Inferior parietal cortex (tissue), 1 donor: ENCODE measurements at regions not wholly inside any gene's neighbourhood (a gene's known extent, or its start where the extent isn't known, plus 50 kb on each side); places are given as distances from the start of the nearest gene placed in this dataset.
A peak's percentile ranks its signal among the peaks of the same experiment; 100 is the strongest.
"Not testable (repeated sequence)": the region's sequence is repeated elsewhere in the genome, so short reads cannot be mapped to it uniquely, and the experiment has no call there.

Experiments used
- DNase-seq: peaks from one replicate; pipeline ENCODE4 v3.0.0-alpha.2; 2016; ENCODE audit errors: extremely low spot score

GRCh38 chr9:95732802-95733688, 142.4 kb upstream of the ERCC6L2 start:
- DNase-seq: no peak

DNA sequence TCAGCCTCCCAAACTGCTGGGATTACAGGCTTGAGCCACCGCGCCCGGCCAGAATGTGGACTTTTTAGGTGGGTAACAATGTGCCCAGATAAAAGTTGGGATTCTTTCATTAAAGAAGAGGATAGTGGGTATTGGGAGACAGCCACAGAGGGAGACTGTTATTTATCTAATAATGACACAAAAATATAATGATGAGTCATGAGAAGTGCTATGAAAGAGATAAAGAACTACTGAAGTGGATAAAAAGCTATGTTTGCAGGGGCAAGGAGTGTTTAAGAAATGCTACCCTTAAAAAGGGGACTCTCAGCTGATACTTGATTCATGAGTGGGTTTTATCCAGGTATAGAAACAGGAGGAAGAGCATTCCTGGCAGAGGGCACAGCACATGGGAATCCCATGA, 143.6 kb upstream of the ERCC6L2 start:
- DNase-seq: no peak

DNA sequence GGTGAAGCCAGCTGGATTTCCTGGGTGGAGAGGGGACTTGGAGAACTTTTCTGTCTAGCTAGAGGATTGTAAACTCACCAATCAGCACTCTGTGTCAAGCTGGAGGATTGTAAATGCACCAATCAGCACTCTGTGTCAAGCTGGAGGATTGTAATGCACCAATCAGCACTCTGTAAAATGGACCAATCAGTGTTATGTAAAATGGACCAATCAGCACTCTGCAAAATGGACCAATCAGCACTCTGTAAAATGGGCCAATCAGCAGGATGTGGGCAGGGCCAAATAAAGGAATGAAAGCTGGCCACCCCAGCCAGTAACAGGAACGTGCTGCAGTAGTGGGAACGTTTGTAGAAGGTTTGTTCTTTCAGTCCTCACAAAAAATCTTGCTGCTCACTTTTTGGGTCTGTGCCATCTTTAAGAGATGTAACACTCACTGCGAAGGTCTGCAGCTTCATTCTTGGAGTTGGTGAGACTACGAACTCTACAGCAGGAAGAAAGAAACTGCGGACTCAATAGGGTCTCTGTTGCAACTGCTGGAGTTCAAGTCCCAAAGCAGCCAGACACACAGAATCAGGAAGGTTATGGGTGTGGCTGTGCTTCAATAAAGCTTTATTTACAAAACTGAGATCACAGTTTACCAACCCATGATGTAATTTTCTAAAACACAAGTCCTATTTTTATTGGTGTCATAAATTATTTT, 145.7 kb upstream of the ERCC6L2 start:
- DNase-seq: no peak

DNA sequence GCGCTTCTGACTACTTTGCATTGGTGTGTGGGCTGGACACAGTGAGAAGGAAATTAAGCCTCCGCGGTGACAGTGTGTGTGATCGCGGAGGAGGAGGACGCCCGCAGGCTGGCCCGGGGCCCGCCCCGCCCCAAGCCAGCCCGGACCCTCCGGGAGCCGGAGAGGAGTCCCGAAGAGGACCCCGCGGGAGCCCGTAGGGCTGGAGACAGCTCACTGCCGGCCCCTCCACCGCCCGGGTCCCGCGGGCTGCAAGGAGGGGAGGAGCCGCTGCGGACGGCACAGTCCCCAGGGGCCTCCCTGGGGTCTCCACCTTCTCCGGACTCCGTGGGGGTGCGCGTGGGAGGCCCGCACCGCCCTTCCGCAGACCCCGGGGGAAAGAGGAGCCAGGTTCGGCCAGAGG, 146.4 kb upstream of the ERCC6L2 start:
- no peak for DNase-seq

DNA sequence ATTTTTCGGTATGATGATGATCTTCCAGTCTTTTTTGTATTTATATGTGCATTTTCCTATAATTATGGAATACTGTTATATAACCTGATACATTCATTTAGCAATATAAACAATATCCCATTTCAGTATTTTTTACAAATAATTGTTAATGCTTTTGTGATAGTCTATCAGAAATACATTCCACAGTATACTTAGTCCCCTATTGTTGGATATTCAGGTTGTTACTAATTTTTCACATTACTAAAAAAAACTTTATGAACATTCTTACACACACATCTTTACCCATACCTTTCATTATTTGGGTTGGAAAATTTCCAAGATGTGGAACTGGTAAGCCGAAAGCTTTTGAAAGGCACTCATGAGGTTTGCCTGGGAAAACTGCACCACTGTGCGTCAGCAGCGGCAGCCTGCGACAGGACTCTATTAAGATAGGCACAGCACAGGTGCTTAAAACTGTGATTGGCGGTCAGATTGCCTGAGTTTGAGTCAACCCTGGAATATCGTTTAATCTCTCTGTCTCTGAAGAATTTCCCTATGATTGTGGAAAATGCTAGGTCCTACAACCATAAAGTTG, 147.5 kb upstream of the ERCC6L2 start:
- no peak for DNase-seq

DNA sequence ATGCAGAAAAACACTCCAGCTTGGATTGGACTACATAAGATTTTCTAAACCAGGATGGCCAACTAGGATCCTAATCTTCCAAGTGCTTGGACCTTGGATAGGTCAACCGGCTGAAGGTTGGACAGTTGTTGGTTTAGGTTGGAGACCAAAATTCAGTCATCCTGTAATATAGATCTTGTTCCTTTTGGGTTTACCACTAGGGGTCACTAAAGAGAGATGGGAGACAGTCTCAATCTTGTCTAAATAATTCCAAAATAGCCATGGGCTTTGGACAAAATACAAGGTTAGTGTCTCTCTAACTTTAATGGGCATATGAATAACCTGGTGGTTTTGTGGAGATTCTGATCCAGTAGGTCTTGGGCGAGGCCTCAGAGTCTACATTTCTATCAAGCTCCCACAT, 148.7 kb upstream of the ERCC6L2 start:
- peak; percentile 73 for DNase-seq

DNA sequence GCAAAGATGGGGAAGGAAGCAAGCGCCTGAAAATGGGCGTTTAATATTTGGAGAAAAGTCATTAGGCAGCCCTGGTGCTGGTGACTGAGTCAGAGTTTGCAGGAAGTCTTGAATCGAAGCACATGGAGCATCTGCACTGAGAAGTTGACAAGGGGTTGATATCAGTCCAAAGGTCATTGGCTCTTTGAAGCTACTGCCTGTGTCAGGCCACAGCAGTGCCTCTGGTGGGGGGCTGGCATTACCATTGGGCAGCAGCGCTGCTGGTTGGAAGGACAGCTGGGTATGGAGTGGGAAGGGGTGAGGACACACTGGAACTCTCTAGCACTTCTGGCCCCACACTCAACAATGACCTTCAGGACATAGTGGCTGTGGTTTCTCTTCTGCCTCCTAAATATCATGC, 150.4 kb upstream of the ERCC6L2 start:
- no peak for DNase-seq

- no peak for DNase-seq
These were observed 151.1 kb upstream of the ERCC6L2 start for GRCh38 chr9:95724253-95724991.

- no peak for DNase-seq
These were observed 153.3 kb upstream of the ERCC6L2 start for GRCh38 chr9:95722141-95722540.

DNA sequence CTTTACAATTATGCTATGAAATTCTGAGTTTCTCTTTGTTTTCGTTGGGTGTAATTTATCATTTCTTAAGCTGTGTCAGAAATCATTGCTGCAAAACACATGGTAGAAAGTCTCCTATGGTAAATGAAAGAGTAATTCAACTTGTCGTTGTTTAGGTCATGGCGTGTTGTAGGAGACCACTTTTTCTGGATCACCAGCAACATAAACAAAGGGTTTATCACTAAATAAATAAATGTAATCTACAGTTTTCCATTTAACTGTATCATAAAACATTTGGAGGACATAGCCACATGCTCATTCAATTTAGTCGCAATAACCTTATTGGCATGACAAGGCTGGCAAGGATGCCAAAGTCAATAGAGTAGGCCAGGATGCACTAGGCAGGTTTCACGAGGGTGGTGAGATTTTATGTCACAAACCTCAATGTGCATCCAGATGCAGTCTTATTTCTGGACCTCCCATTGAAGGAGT, 154.4 kb upstream of the ERCC6L2 start:
- no peak for DNase-seq

DNA sequence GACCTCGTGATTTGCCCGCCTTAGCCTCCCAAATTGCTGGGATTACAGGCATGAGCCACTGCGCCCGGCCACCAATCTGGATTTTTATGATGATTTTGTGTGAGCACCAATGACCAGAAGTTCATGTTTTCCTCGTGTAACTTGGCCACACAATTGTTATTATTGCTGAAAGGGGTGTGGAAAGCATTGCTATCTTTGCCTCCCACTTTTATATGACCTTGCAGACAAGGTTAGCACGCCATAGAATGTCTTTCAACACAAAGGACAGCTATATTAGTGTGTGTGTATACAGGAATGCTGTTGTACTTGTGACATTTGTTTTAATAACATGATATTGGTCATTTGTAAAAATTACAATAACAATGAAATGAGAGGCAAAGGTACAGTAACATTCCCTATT, 155.0 kb upstream of the ERCC6L2 start:
- DNase-seq: no peak

- DNase-seq: no peak
These were observed 156.1 kb upstream of the ERCC6L2 start for GRCh38 chr9:95719354-95719753.

DNA sequence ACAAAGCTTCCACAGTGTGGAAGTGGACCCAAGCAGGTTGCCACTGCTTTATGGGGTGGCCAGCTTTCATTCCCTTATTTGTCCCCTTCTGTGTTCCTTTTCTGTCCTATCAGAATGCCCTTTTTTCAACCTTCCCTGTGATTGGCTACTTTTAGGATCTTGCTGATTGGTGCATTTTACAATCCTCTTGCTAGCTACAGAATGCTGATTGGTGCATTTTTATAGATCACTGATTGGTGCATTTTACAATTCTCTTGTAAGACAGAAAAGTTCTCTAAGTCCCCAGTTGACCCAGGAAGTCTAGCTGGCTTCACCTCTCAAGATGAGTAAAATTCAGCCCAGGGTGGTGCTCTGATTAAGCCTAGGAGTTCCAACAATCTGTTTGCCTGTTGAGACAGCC, 157.2 kb upstream of the ERCC6L2 start:
- no peak for DNase-seq

GRCh38 chr9:95715868-95716435, 159.5 kb upstream of the ERCC6L2 start:
- DNase-seq: no peak

- no peak for DNase-seq
These were observed 165.0 kb upstream of the ERCC6L2 start for GRCh38 chr9:95710446-95710845.

- DNase-seq: no peak
These were observed 178.8 kb upstream of the ERCC6L2 start for GRCh38 chr9:95696701-95697100.

DNA sequence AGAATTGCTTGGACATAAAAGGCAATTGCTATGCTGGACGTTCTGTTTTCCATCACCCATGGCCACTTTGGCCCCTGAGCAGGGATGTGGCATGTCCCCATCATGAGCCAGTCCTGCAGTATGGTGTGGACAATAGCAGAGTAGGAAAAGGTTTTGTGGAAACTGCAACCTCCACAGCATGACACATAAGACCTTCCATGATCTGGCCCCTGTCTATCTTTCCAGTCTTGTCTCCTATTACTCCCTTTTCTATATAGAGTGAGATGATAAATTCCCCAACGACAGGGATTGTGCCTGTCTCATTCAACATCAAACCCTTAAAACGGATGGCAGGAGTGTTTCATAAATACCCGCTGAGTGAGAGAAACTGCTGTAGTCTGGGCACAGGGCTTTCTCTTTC, 174.7 kb upstream of the PTCH1 start:
- no peak for DNase-seq

- no peak for DNase-seq
These were observed 172.9 kb upstream of the PTCH1 start for GRCh38 chr9:95689669-95690068.

- DNase-seq: no peak
These were observed 167.7 kb upstream of the PTCH1 start for GRCh38 chr9:95684516-95684915.

GRCh38 chr9:95680306-95680705, 163.5 kb upstream of the PTCH1 start:
- DNase-seq: not testable (repeated sequence)

DNA sequence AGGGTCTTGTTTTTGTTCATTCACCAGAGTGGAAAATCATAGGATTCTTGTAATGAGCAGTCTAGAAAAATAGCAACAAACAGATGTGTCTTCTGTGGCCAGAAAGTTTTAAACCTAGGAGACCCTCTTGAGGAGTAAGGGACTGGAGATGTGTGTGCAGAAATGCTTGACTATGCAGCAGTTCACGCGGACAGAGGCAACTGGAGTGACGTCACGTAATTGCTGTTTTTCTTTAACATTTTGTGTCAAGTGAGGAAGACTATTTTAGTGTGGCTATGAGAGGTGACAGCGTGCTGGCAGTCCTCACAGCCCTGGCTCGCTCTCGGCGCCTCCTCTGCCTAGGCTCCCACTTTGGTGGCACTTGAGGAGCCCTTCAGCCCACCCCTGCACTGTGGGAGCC, 163.1 kb upstream of the PTCH1 start:
- no peak for DNase-seq

DNA sequence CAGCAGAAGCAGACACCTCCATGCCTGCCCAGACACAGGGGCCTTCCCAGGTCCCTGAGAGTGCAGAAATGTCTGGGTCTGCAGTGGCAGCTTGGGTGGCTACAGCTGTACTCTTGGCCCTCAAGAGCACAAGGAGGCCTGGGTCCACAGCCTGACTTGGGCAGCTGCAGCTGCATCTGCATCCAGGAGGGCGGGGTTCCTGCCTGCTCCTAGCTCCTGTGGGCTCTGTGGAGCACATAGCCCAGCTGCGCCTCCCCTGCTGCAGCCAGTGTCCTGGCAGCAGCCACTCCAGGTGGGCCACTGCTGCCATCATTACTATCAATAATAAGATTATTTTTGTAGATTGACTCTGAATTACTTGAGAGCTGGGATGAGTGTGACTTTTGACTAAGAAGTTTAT, 162.0 kb upstream of the PTCH1 start:
- DNase-seq: no peak
